NCI-H446 treated with DMSO at 0.1 percent for 48 hours (cell line): ENCODE measurements at regions not wholly inside any gene's neighbourhood (a gene's known extent, or its start where the extent isn't known, plus 50 kb on each side); places are given as distances from the start of the nearest gene placed in this dataset.
A peak's percentile ranks its signal among the peaks of the same experiment; 100 is the strongest.
"Not testable (repeated sequence)": the region's sequence is repeated elsewhere in the genome, so short reads cannot be mapped to it uniquely, and the experiment has no call there.

Source experiments
- DNase-seq: peaks from one replicate; lab custom pipeline; 2025; lab: John Stamatoyannopoulos, UW

DNA sequence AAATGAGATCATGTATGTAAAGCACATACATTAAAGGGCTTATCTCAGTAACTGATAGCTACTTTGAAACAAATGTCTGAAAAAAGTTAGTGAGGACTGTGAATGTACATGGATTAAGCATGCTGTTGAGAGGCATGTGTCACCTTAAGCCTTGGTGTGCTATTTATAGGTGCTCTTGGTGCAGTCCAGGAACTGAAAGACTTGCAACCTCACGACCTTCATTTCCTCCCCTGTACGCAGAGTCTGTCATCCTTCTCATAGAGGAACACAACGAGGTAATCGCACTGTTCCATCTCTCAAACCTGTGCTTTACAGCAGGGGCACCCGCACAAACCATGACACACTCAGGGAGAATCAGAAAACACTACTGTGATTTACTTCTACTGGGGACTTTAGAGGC is 65.6 kb downstream of the UFM1 start:
- DNase-seq, result no peak

DNA sequence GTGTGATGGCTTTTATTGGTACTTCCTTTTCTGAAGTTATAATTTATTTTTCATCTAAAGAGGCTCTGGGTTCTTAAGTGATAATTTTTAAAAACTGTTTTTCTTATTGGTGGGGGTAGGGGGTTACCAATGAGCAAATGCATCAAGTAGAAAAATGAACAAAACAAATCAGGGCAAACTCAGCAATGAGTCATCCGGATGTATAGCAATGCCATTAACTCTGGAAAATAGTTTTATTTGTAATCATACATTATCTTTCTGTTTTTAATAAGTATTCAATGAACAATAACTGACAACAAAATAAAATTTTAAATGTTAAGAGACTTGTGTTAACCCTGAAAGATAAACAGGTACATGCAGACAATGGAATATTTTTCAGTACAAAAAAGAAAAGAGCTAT is 67.6 kb downstream of the UFM1 start:
- no peak for DNase-seq

DNA sequence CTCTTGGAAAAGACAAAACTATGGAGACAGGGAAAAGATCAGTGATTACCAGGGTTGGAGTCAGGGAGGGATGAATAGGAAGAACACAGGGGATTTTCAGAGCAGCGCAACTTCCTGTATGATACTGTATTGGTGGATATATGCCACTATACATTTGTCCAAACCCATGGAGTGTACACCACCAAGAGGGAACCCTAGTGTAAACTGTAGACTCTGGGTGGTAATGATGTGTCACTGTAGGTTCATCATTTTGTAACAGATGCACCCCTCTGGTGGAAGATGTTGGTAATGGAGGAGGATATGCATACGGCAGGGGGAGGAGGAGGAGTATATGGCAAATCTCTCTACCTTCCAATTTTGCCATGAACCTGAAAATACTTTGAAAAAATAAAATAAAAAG is 68.1 kb downstream of the UFM1 start:
- no peak for DNase-seq

DNA sequence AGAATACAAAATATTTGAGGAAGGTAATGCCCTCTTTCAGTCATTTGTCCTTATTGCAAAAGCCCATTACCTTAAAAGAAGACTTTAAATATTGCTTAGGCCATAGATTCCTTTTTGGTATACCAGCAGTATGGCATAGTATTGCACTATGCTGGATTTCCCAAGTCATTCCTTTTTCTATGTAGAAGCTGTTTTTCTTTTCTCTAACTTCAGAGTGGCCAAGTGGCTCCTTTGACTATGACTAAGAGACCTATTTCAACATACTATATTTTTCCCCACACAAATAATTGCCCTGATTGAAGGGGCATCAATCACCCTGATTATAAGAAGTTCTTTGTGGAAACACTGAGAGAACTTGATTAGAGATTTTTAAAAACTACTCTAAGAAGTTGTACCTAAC is 68.6 kb downstream of the UFM1 start:
- DNase-seq, result no peak

DNA sequence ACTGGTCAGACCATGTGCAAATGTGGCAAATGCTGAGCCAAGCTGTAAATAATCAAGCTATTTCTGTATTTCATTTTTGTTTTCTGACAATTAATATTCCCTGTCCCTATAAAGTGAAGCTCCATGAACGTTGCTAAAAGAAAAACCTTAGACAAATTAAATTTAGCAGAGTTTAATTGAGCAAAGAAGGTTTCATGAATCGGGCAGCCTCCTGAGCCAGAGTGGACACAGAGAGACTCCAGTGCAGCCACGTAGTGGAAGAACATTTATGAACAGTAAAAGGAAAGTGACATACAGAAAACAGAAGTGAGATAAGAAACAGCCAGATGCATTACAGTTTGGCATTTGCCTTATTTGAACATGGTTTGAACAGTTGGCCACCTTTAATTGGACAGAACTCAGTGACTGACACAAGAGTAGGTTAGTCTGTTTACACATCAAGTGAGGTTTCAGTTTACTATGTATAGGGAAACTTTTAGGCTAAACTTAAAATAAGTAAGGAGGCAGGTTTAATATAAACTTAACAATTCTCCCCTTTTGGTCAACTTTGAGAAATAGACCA is 69.7 kb downstream of the UFM1 start:
- DNase-seq, result no peak

DNA sequence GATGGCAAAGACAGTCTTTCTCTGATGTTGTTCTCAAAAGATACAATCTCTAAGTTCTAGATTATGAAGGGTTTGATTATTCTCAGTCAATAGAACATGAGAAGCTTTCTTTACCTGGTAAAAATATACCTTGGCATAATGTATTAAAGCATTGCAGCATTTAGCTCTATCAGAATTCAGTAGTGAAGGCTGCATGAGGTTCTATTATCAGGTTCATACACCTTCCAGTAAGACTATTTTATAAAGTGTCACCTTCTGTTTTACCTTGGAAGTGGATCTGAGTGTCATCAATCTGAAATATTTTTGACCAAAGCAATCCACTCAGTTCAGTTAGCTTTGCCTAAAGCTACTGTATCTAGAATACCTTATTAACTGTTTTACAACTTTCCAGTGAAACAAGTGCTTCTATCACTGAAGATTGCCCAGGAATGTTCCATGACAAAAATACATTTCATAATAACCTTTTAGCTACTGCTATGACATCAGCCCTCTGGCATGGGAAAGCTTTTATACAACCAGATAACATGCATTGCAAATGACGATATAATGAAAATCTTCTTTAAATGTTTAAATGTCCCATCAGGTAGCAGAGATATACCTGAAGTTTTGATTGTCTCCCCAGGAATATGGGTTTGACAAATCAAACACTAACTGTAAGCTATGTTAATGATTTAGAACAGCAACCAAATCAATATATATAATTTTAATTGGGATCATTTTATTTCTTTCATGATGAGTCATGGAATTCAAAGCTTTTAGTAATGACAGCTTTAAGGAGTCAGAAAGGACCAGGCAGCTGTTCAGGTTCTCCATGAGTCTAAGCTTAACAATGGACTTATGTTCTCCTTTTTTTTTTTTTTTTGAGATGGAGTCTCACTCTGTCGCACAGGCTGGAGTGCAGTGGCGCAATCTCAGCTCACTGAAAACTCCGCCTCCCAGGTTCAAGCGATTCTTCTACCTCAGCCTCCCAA is 72.2 kb downstream of the UFM1 start:
- no peak for DNase-seq

DNA sequence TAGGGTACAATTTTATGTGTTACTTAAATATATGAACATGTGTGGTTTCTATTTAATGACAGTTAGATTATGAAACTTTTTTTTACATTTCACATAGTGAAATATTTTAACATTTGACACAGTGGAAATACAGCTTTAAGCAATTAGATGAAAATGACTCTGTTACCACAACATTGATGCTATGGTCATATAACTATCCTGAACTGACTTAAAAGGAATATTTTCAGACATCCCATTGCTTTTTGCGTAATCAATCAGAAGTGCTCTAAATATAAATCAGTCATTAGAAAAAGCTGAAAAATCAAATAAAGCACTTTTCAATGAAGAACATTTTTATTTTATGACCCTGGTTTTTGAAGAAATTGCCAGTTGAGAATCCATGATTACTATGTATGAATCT is 80.3 kb downstream of the UFM1 start:
- no peak for DNase-seq

DNA sequence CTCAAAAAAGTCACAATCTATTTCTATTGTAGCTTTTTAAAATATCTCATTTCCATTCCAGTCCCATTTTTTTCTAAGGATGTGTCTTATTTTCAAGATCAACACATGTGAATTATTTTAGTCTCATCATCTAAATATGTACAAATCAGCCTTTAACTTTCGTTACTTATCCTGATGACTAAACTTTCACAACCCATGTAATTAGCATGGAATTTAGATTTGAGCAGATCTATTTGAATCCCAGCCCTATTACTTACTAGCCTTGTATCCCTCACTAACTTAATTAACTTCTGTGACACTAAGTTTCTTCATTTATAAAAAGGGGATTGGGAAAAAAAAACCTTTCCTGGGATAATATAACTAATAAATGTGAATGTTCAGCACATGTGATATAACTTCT is 81.1 kb downstream of the UFM1 start:
- DNase-seq, result no peak

DNA sequence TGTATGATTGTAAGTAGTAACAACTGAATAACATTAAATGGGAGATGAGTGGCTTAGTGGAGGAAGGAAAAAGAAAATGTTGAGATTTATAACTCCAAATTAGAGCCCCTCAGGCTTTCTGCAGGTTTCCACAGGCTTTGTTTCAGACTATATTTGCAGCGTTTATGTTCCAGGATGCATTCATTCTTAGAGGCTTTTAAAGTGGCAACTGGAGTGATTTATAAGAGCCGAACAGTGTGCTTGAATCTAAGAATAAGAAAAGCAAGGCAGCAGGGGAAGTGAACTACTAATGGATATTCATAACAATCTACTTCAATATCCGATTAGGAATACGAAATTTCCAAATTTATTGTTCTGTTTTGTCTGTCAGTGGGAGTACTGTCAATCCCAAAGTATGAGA is 91.0 kb downstream of the UFM1 start:
- DNase-seq, result no peak

DNA sequence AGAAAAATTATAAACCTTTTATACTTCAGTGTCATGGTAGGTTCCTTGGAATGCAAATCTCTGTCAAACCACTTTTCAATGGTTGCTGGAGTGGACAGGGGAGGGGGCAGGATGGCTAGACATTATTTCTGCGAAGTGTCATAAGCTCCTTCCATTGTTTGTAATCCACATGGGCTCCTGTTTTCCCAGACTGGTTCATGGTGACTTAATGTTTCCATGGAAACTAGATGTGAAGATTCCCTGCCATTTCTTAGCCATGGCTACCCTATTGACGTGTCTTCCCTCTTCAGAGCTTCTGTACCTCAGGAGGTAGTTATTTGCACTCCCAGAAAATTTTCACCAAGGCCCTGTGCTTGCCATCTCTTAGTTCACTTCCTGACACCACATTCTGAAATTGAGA is 95.3 kb downstream of the UFM1 start:
- no peak for DNase-seq

DNA sequence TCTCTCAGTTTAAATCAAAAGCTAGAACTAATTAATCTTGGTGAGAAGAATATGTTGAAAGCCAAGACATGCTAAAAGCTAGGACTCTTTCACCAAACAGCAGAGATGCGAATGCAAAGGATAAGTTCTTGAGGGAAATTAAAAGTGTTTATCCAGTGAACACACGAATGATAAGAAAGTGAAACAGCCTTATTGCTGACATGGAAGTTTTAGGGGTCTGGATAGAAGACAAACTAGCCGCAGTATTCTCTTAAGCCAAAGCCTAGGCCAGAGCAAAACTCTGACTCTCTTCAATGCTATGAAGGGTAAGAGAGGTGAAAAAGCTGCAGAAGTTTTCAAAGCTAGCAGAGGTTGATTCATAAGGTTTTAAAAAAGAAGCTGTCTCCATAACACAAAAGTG is 103.0 kb downstream of the UFM1 start:
- DNase-seq, result no peak

DNA sequence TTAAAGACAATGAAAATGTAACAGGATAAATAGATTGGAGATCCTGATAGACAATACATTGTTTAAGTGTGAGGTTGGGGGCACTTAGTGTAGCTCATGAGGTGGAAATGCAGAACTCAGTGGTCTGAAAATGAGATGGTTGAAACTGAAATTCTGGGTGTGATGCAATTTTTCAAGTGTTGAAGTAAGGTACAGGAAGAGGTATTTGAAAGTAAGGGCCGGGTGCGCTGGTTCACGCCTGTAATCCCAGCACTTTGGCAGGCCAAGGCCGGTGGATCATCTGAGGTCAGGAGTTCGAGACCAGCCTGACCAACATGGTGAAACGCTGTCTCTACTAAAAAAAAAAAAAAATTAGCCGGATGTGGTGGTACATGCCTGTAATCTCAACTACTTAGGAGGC is 113.0 kb downstream of the UFM1 start:
- no peak for DNase-seq

DNA sequence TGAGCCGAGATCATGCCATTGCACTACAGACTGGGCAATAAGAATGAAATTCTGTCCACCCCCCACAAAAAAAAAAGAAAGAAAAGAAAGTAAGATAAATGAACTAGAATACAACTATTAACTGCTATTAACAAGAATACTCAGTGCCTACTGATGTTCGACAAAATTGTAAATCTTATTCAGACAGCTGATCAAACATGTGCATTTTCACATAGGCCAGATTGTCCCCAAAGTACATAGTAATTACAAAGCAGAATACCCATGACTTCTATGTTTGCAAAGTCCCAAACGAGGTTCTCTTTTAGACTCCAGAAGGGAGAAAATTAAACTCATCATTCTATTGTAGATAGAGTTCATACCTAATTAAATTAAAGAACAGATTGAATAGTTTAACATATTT is 113.4 kb downstream of the UFM1 start:
- DNase-seq, result no peak

DNA sequence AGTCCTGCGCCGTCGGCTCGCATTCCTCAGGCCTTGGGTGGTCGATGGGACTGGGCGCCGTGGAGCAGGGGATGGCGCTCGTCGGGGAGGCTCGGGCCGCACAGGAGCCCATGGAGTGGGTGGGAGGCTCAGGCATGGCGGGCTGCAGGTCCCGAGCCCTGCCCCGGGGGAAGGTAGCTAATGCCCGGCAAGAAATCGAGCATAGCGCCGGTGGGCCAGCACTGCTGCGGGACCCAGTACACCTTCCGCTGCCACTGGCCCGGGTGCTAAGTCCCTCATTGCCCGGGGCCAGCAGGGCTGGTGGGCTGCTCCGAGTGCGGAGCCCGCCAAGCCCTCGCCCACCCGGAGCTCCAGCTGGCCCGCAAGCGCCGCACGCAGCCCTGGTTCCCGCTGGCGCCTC is 122.8 kb downstream of the UFM1 start:
- not testable (repeated sequence) for DNase-seq

DNA sequence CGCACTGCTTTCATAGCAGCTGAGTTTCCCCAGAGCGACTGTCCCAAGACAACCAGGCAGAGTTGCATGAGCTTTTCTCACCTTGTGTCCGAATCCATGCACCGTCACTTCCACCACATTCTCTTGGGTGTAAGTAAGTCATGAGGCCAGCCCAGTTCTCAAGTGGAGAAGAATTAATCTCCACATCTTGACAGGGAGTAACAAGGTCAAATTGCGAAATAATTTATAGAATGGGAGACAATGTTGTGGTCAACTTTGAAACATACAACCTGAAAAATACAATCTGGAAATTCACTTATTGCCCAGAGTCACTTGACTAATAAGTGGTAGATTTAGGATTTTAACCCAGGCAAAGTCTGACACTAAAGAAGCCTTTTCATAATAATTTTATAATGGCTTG is 123.7 kb downstream of the UFM1 start:
- no peak for DNase-seq

DNA sequence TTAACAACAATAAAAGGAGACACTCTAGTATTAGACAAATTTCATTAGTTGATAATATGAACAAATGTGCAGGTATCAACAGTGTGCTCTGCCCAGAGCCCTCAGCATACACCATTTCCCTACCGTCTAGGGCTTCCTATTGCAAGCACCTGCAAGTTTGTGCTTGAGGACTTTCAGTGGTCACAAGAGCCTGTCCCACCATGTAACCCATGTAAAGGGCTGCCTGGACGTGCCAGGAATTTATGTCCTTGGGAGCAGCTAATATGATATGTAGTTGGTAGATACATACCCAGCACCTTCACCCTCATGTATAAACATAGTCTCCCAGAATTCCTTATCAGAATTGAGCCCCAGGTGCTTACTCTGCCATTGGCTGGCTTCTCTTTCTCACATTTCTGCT is 128.0 kb downstream of the UFM1 start:
- no peak for DNase-seq

DNA sequence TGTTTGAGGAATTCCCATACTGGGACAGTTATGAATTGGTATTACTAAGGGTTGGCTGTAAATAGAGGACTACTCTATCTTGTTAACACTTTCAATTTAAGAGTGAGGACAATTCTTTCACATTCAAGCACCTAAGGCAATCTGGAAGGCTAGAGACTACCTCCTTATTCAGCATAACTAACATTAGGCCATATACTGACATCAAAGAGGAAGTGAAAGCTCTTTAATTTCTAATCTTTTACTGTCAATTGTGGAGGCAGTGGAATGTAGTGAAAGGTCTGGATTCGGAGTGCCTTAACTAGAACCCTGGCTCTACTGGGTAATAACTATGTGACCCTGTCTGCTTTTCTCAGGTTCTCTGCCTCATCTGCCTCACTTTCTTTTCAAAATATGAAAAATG is 134.0 kb downstream of the UFM1 start:
- DNase-seq, result no peak

DNA sequence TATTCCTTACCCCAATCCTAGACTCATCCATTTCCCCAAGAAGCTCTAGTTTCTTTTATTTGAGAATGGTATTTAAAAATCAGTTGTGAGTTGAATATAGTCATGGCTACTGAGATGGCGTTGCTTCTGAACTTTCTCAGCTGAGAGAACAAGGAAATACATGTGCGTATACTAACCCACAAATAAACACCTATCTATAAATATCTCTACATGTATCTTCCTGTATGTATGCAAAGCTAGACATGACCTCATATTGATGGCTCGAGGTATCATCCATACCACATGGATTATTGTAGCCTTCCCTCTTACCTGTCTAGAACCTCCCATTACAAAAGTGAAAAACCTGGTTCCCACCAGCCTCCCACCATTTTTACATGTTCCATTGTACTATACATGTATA is 141.0 kb downstream of the UFM1 start:
- DNase-seq, result no peak

DNA sequence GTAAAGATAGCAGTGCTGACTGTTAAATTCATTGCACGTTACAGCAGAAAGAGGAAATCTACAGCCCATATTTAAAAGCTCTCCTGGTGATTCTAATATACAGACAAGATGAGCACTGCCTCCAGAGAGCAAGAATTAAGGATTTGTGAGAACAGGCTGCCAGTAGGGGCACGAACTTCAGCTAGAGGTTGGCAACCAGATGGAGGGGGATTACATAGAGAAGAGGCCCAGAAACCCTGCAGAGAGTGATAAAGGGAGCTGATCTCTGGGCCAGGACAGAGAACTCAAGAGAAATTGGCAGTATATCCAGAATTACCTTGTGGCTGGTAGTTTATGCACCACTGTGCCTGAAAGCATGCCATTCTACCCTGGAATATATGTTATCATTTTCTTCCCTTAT is 144.8 kb downstream of the UFM1 start:
- DNase-seq, result peak; percentile 59

DNA sequence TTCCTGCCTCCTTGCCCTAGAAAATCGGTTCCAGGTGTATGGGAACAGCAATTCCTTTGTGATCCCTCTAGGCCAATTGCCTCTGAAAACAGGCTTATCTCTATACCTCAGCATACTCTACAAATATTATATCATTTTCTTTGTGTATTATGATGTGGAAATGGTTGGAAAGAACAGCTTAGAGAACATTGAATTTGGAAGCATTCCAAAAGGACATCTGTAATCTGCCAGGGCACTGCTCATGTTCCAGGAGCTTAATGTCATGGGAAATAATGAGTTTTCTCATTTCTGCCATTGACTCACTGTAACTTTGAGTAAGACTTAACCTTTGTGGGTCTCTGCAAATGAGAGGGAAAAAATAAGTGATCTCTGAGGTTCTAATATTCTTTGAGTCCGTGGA is 147.3 kb downstream of the UFM1 start:
- DNase-seq, result peak; percentile 33

DNA sequence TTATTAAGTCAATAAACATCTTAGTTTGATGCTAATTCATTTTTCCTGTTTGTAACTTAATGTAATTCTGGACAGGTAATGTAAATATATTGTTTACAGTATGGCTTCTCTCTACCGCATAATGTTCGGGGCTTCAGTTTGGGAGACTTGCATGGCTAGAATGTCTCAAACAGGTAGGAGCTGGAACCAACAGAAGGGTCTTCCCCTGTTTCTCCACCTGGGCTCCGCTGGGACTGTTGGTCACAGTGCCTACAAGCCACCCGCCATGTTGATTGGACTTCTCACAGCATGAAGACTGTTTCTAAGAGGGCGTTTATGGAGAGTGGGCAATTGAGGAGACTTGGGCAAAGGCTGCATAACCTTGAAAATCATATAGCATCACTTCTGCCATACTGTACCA is 148.6 kb downstream of the UFM1 start:
- DNase-seq, result no peak

DNA sequence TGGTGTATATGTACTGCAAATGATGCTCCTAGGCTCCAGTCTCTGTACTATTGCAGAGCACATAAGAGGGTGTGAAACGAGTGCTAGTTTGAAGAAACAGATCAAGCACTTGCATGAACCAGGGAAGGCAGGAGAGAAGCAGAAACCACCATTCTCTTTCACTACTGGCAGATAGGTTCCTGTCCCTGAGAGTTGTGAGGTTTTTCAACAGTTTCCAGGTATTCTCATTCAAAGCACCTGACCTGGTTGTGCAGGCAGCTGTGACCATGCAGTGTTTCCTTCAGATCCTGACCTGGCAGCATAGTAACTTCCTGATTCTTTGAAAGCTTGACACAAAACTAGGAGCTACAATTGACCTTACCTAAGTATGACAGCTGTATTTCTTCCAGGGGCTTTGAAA is 164.9 kb downstream of the UFM1 start:
- DNase-seq, result no peak

DNA sequence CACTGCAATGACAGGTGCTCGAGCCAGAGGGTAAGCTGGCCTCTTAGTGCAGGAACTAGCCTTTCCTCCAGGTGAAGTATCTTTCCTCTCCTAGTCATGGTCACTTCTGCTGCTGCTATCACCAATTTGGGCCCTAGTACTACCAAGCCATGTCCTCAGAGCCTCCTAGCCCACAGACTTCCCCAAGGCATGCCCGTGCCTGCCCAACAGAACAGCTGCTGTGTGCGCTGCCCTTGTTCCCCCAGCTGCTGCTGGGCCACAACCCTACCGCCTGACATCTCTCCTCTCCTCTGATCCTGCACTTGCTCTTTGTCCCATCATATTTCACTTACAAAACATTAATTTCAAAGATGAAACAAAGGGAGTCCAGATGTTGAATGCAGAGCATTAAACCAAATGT is 168.5 kb upstream of the FREM2 start:
- DNase-seq, result no peak
